Fibroblast of skin of right biceps (primary cell): ENCODE measurements at regions not wholly inside any gene's neighbourhood (a gene's known extent, or its start where the extent isn't known, plus 50 kb on each side); places are given as distances from the start of the nearest gene placed in this dataset.
"Not testable (repeated sequence)": the region's sequence is repeated elsewhere in the genome, so short reads cannot be mapped to it uniquely, and the experiment has no call there.

ENCODE experiments used
- DNase-seq: peaks from one replicate; pipeline ENCODE4 v3.0.0-alpha.2; 2013

DNA sequence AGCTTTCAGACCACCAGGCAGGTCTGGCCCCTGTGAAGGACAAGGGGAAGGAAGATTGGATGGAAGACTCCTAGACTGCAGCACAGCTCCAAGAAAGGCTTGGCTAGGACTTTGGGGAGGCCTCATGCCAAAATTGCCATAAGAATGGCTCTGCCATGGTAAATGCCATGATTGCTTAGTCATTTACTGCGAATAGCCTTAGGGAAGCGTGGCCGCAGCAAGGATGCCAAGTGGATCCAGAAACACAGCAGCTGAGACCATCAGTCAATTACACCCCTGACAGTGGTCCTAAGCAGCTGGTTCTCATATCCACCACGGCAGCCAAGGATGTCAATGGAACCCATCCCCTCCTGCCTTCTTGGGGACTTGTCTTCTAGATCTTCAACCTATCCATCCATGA, 88.2 kb upstream of the AUTS2 start:
- DNase-seq = no peak

DNA sequence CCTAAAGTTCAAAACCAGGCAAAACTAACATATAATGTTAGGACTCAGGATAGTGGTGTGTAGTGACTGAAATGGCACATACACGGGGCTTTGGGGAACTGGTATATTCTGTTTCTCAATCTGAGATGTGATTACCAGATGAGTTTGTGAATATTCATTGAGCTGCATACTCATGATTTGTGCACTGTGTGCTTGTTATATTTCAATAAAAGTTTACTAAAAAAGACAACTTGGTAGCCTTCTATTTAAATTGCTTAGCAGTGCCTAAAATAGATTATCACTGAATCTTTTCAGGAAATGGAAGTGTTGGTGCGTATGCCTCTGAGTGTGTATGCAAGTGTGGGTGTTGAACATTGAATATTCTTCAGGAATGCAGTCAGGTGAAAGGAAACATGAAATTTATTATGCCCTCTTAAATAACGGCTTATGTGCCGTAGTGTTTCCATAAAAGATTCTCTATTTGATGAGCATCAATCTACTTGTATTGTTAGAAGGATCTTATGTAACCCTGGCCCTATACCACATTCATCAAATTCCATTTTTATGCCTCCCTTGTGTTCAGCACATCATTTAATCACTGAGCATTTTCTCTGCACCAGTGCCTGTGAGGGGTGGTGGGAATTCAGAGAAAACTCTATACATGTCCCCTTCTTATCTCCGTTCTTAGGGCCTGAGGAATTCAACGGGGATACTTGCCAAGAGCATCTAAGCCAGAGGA, 82.6 kb upstream of the AUTS2 start:
- no peak for DNase-seq

DNA sequence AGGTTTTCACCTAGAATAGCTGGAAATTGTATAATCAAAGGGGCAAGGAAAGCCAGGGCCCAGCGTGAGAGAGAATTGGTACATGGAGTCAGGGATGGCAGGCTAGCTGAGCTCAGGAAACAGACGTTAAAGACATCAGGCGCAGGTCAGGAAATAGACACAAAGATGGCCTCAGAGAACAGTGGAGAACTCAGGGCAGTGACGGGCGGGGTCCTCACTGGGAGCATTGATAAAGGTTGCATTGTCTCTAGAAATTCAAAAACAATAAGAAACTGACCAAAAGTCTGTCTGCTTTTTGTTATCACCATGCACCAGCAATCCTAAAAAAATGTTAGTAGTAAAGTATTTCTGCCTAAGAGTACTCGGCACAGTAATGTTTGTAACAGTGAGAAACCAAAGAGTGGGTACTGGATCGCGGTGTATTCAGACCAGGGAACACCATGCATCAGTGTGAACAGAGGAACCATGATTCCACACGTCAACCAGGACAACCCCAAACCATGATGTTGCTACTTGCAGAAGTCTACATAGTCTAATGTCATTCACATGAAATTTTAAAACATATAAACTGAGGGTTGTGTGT, 81.9 kb upstream of the AUTS2 start:
- no peak for DNase-seq

DNA sequence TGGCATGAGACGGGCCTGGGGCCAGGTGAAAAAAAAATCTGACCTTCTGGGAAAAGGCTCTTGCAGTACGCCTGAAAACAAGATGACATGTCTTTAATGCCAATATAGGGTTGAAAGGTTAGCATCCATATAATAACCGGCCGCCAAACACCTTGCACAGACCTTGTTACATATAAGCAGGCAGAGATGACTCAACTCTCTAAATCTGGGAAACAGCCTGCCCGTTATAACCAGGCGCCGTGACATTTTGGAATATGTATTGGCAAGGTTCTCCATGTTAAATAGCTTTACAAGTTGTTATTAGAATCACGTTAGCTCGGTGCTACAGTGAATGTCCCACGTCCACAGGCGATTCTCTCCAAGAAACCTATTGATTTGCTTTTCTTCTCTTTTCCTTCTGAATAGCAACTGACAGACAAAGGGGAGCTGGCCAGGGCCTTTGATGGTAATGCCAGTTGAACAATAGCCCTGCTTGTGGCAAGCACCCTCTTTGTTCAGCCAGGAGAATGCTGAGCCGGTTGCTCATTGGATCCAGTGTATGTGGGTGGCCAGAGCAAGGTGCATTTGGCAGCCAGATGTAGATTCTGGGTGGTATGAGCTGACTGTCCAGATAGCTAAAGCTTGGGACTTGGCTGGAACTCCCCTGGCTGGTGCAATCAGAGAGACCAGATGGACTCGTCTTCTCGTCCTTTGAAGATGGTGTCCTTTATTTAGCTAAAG, 80.1 kb upstream of the AUTS2 start:
- no peak for DNase-seq

DNA sequence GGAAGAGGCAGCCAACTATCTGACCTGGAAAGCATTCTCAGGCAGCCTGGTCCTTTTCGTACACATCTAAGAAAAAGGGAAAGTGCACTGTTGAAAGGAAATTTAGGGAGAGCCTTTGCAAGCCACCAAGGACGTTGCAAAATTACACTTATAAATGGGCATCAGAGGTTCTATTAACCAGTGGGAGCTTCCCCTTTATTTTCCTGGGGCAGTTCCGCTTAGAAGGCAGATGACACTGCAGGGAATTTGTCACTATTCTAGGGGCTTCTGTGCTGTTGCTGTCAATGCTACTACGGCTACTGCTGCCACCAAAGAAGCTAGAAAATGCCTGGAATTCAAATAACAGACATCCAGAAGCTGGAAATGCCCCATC, 79.6 kb upstream of the AUTS2 start:
- no peak for DNase-seq

DNA sequence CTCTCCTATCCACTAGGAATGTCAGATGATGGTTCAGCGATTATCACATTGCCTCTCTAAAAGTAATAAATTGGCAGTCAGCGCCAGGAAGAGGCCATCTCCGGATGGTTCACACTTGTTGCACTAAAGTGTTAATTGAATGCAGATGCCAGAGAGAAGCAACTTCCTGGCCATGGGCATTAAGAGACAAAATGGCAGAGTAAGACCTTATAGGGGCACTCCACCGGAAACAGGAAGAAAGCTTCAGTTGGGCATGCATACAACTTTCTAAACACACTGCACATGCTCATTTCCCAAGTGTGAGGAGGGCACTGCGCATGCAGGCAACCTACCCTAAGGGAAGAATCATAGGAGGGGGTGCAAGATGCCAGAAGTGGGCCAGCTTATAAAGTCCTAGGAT, 71.7 kb upstream of the AUTS2 start:
- DNase-seq = peak; percentile 40

DNA sequence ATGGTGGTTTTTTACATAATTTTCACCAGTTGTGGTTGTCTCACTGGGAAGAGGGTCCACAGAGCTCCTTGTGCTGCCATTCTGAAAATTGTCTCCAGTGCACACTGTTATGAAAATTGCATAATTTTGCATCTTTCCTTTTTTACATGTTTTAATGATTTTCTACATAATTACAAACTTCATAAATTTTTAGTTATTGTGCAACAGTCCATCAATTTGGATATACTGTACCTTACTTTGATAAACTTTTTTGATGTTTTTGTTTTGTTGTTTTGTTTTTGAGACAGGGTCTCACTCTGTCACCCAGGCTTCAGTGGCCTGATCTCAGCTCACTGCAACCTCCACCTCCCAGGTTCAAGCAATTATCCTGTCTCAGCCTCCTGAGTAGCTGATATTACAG, 70.6 kb upstream of the AUTS2 start:
- DNase-seq = no peak

DNA sequence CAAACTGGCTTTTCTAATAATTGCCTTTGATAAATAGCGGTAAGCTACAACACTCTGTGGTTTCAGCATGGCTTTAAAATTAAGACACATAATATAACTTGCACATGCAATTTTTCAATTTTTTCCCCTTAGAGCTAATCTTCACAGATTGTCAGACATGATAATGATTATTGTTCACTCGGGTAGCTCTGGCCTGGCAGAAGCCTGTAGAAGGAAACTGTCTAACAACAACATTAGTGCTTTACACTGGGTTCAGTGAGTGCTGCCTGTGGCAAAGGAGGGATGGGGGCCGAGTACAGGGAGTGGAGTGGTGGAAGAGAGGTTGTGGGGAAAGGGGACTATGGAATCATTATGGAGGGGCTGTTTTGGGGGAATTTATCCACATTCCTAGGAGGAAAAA, 67.2 kb upstream of the AUTS2 start:
- no peak for DNase-seq

DNA sequence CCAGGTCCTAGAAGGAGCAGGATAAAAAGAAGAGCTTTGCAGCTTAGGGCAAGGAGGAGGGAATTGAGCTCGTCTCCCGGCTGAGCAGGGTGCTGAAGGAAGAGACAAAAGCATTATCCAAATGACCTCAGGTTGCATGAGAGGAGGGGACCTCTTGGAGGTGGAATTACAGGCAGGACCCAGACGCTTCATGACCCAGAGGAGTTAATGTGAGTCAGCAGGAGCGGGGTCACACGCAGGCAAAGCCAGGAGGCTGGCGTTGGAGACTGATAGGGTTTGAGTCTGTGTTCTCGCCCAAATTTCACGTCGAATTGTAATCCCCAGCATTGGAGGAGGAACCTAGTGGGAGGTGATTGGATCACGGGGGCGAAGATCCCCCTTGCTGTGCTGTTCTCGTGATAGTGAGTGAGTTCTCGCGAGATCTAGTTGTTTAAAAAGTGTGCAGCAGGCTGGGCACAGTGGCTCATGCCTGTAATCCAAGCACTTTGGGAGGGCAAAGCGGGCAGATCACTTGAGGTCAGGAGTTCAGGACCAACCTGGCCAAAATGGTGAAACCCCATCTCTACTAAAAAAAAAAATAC, 63.7 kb upstream of the AUTS2 start:
- DNase-seq = no peak

DNA sequence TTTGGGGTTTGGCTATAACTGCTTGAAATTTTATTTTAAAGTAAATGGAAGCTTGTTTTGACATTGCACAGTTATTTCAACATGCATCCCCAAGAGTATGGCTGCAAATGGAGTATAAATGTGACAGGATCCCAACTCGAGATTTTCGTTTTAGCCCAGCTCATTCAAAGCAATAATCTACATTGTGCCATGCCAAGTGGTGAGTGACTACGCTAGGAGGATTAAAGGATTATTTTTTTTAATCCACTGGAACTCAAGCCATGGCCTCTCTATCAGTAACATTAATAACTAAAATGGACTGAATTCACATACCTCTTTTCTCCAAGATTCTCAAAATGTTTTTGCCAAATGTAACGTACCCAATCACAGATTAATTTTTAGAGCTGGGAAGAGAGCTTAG, 60.6 kb upstream of the AUTS2 start:
- no peak for DNase-seq

DNA sequence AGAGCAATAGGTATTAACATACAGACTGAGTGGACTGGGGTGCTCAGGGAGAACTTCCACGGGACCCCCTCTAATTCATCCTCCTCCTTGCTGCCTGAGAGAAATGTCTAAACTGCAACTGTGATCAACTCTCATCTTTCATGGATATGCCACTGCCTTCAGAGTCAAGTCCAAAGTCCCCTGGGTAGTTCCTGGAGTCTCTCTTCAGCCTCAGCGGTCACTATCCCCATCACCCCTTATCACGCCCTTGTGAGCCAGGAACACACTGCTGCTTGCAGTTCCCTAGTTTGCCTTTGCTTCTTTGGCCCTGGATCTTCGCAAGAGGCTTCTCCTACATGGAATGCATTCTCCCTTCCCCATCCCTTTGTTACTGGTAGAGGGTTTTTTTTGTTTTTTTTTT, 58.7 kb upstream of the AUTS2 start:
- no peak for DNase-seq

DNA sequence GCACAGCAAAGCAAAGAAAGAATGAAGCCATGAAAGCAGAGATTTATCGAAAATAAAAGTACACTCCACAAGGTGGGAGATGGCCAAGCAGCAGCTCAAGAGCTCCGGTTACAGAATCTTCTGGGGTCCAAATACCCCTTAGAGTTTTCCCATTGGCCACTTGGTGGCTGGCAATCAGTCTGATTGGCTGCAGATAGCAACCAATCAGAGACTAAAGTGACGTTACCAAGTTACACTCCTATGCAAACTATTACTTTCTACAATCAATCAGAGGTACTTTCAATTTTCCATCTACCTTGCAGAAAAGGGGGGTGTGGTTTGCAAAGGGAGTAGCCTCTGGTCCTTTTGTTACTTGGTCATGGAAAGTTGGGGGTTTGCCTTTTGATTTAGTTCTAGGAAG, 58.0 kb upstream of the AUTS2 start:
- DNase-seq = no peak

DNA sequence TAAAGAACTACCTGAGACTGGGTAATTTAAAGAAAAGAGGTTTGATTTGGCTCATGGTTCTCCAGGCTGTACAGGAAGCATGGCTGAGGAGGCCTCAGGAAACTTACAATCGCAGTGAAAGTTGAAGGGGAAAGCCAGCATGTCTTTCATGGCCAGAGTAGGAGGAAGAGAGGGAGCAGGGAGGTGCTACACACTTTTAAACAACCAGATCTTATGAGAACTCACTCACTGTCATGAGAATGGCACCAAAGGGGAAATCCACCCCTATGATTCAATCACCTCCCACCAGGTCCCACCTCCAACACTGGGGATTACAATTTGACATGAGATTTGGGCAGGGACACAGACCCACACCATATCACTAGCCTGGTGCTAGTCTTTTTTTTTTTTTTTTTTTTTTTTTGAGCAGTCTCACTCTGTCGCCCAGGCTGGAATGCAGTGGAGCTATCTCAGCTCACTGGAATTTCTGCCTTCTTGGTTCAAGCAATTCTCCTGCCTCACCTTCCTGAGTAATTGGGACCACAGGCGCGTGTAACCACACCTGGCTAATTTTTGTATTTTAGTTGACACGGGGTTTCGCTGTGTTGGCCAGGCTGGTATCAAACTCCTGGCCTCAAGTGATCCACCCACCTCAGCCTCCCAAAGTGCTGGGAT, 56.4 kb upstream of the AUTS2 start:
- DNase-seq = not testable (repeated sequence)

DNA sequence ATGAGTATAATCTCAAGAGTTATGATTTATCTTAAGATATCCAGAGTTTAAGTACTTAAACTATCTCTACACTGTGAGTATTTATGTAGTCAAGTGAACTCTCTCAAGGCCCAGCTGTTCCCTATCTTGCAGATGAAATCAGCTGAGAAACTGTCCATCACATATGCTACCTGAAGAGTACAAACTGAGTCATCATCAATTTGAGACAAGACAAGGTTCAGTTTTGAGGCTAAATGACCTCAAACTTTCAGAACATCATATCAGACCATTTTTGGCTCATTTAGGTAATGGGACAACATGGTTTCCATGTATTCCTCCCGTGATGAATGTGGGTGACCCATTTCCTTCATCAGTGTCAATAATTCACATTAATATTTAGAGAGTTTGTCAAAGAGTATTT, 53.1 kb upstream of the AUTS2 start:
- DNase-seq = no peak
